GM12878 (cell line): ENCODE measurements at regions not wholly inside any gene's neighbourhood (a gene's known extent, or its start where the extent isn't known, plus 50 kb on each side); places are given as distances from the start of the nearest gene placed in this dataset.

Experiments used
- ASH2L ChIP-seq: fragments of 300-600, 200-600 bp; sonication (generic); IDR thresholded peaks from 2 replicates; pipeline ENCODE4 v1.6.1; 2017; ENCODE audit warnings: low read depth, mild to moderate bottlenecking, borderline replicate concordance
- CTCF ChIP-seq, 3 experiments: IDR thresholded peaks in 2 of 3; conservative IDR thresholded peaks in 1 of 3; 2 replicates each; pipeline ENCODE4 v1.5.1; 2011; ENCODE audit warnings: low read depth in 3 of 3, low read length in 3 of 3, mild to moderate bottlenecking in 3 of 3, control low read depth in 2 of 3, moderate library complexity in 2 of 3, inconsistent platforms in 1 of 3, mixed read lengths in 1 of 3; ENCODE audit not compliant: control insufficient read depth in 2 of 3, insufficient read depth in 1 of 3; ENCODE audit errors: extremely low read depth in 1 of 3
- EZH2 ChIP-seq: IDR thresholded peaks from 2 replicates; pipeline ENCODE4 v1.6.1; 2012; ENCODE audit warnings: low read depth, mild to moderate bottlenecking, control low read depth, inconsistent platforms, low read length, borderline replicate concordance; ENCODE audit not compliant: control insufficient read depth
- KAT2A ChIP-seq: conservative IDR thresholded peaks from 2 replicates; pipeline ENCODE4 v1.6.1; 2011; ENCODE audit warnings: low read depth, low read length; ENCODE audit not compliant: control insufficient read depth
- NFIC ChIP-seq: IDR thresholded peaks from 2 replicates; pipeline ENCODE4 v1.6.1; 2012; ENCODE audit warnings: low read depth, mild to moderate bottlenecking, inconsistent platforms, low read length, moderate library complexity
- NRF1 ChIP-seq: conservative IDR thresholded peaks from 2 replicates; pipeline ENCODE4 v1.6.1; 2011; ENCODE audit warnings: mild to moderate bottlenecking, low read depth, low read length, improper control_type of control experiment
- PRDM15 ChIP-seq: fragments of 450-650 bp; formaldehyde crosslinking; IDR thresholded peaks from 2 replicates; pipeline ENCODE4 v1.4.0; 2020; ENCODE audit warnings: mild to moderate bottlenecking, moderate library complexity
- RELA ChIP-seq: fragments of 450-650 bp; IDR thresholded peaks from 2 replicates; pipeline ENCODE4 v1.8.0; 2014; ENCODE audit warnings: borderline replicate concordance; ENCODE audit not compliant: partially characterized antibody
- SREBF1 ChIP-seq: IDR thresholded peaks from 2 replicates; pipeline ENCODE4 v1.6.1; 2012; ENCODE audit warnings: mild to moderate bottlenecking, low read length
- ZSCAN29 ChIP-seq: fragments of 450-650 bp; IDR thresholded peaks from 2 replicates; pipeline ENCODE4 v1.6.1; 2017; ENCODE audit warnings: mild to moderate bottlenecking, moderate library complexity

GRCh38 chr15:37517191-37517895 lies 417.0 kb upstream of the MEIS2 start:
- TF ChIP-seq ASH2L = no peak
- no peak for TF ChIP-seq CTCF (IDR thresholded peaks at IDR 0.05 in 2 of 3, conservative IDR thresholded peaks at IDR 0.05 in 1 of 3; ENCODE audit: control insufficient read depth in 2 of 3, extremely low read depth in 1 of 3, insufficient read depth in 1 of 3, low read depth in 3 of 3, low read length in 3 of 3)
- TF ChIP-seq EZH2 = no peak
- TF ChIP-seq NFIC = no peak
- no peak for TF ChIP-seq SREBF1
- no peak for TF ChIP-seq KAT2A
- no peak for TF ChIP-seq ZSCAN29
- no peak for TF ChIP-seq PRDM15 (CRISPR knock-in tag)
- TF ChIP-seq NRF1 = no peak
- no peak for TF ChIP-seq RELA
